Astrocyte of the cerebellum (primary cell): ENCODE measurements at regions not wholly inside any gene's neighbourhood (a gene's known extent, or its start where the extent isn't known, plus 50 kb on each side); places are given as distances from the start of the nearest gene placed in this dataset.

Experiments
- DNase-seq: peaks from one replicate; pipeline ENCODE4 v3.0.0-alpha.2; 2011; ENCODE audit warnings: low read depth
- H3K4me3 ChIP-seq: 2 replicates; pipeline ENCODE4 v1.5.1; 2011; ENCODE audit warnings: mild to moderate bottlenecking, low read depth, low read length, moderate library complexity
- CTCF ChIP-seq: IDR thresholded peaks from 2 replicates; pipeline ENCODE4 v1.5.1; 2012; ENCODE audit warnings: low read length, low read depth, moderate library complexity, mild to moderate bottlenecking; ENCODE audit errors: missing control alignments
- in situ Hi-C: cut with HindIII; loops from 2 replicates; pipeline ENCODE4 v1.10.0; 2017; ENCODE audit warnings: low sequenced_read_pairs

- in situ Hi-C loops = loop anchor here (5.0 kb wide), 1 partner anchor 41 kb away; no protein-coding TSS in a partner anchor
- TF ChIP-seq CTCF = no peak
- no peak overlapping the region for H3K4me3 ChIP-seq
- DNase-seq = no peak
Measured at GRCh38 chr5:17326600-17327037, 109.2 kb downstream of the BASP1 start.

- H3K4me3 ChIP-seq = no peak overlapping the region
- in situ Hi-C loops = loop anchor here (5.0 kb wide), 1 partner anchor 40 kb away; no protein-coding TSS in a partner anchor
- no peak for DNase-seq
- no peak for TF ChIP-seq CTCF
Measured at GRCh38 chr5:17327048-17327625, 109.7 kb downstream of the BASP1 start.

GRCh38 chr5:17329571-17329970 lies 112.1 kb downstream of the BASP1 start:
- in situ Hi-C loops = loop anchor here (5.0 kb wide), 1 partner anchor 38 kb away; no protein-coding TSS in a partner anchor

GRCh38 chr5:17330386-17330785 lies 113.0 kb downstream of the BASP1 start:
- H3K4me3 ChIP-seq = no peak overlapping the region
- TF ChIP-seq CTCF = no peak
- DNase-seq = no peak
- in situ Hi-C loops = no loop called here

More at GRCh38 chr5:17329571-17329970, 112.1 kb downstream of the BASP1 start:
- no peak for DNase-seq
- TF ChIP-seq CTCF = no peak
- no peak overlapping the region for H3K4me3 ChIP-seq

GRCh38 chr5:17331651-17332050 lies 114.2 kb downstream of the BASP1 start:
- H3K4me3 ChIP-seq = no peak overlapping the region
- in situ Hi-C loops = no loop called here
- TF ChIP-seq CTCF = no peak
- DNase-seq = no peak

GRCh38 chr5:17333755-17334154 lies 116.3 kb downstream of the BASP1 start:
- in situ Hi-C loops = no loop called here
- H3K4me3 ChIP-seq = no peak overlapping the region
- no peak for TF ChIP-seq CTCF
- no peak for DNase-seq
